ENCODE measurements at regions not wholly inside any gene's neighbourhood (a gene's known extent, or its start where the extent isn't known, plus 50 kb on each side); places are given as distances from the start of the nearest gene placed in this dataset.
A peak's percentile ranks its signal among the peaks of the same experiment; 100 is the strongest.

- no peaks in the 10 kb centered on the region for H3K9me3 ChIP-seq
- no peak overlapping the region for H3K27ac ChIP-seq (replicated peaks in 1 of 4)
- no peak for DNase-seq (ENCODE audit: extremely low spot score)
- intact Hi-C loops (cut with DNase I), result no loop called here
- TF ChIP-seq POLR2AphosphoS5 (IDR thresholded peaks at IDR 0.05), result no peak
- TF ChIP-seq EP300 (IDR thresholded peaks at IDR 0.05), result no peak
- TF ChIP-seq, protein P1, sequence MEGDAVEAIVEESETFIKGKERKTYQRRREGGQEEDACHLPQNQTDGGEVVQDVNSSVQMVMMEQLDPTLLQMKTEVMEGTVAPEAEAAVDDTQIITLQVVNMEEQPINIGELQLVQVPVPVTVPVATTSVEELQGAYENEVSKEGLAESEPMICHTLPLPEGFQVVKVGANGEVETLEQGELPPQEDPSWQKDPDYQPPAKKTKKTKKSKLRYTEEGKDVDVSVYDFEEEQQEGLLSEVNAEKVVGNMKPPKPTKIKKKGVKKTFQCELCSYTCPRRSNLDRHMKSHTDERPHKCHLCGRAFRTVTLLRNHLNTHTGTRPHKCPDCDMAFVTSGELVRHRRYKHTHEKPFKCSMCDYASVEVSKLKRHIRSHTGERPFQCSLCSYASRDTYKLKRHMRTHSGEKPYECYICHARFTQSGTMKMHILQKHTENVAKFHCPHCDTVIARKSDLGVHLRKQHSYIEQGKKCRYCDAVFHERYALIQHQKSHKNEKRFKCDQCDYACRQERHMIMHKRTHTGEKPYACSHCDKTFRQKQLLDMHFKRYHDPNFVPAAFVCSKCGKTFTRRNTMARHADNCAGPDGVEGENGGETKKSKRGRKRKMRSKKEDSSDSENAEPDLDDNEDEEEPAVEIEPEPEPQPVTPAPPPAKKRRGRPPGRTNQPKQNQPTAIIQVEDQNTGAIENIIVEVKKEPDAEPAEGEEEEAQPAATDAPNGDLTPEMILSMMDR (IDR thresholded peaks at IDR 0.05), result no peak
- TF ChIP-seq POLR2A (IDR thresholded peaks at IDR 0.05; ENCODE audit: low read depth), result no peak
- H3K4me1 ChIP-seq, result no peaks in the 10 kb centered on the region
- no peaks in the 10 kb centered on the region for H3K36me3 ChIP-seq
- no peak overlapping the region for H3K4me3 ChIP-seq
- H3K27me3 ChIP-seq, result no peaks in the 10 kb centered on the region
Observed at GRCh38 chr13:65990684-65991083, 1239.5 kb downstream of the PCDH9 start.

DNA sequence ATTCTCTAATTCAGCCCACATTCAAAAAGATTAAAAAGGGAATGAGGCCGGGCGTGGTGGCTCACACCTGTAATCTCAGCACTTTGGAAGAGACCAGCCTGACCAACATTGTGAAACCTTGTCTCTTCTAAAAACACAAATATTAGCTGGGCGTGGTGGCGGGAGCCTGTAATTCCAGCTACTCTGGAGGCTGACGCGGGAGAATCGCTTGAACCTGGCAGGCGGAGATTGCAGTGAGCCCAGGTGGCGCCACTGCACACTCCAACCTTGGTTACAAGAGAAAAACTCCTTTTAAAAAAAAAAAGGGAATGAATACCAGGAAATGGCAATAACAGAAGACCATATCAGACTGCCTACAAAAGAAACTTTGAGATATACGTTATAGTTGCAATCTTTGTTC, 1244.5 kb downstream of the PCDH9 start:
- no peak for DNase-seq (ENCODE audit: extremely low spot score)

GRCh38 chr13:65977525-65977924, 1252.6 kb downstream of the PCDH9 start:
- DNase-seq (ENCODE audit: extremely low spot score), result no peak
- intact Hi-C loops (cut with DNase I), result no loop called here
- Histone ChIP-seq H3K27ac (replicated peaks in 1 of 4) (no peak overlapping the region), H3K4me1 (no peaks in the 10 kb centered on the region), H3K9me3 (no peaks in the 10 kb centered on the region), H3K36me3 (no peaks in the 10 kb centered on the region), H3K4me3 (no peak overlapping the region), H3K27me3 (no peaks in the 10 kb centered on the region)
- WGBS, result 36% methylated on average over 1 of the region's 1 CpG
- TF ChIP-seq, protein P1 (IDR thresholded peaks at IDR 0.05), result no peak
- TF ChIP-seq EP300 (IDR thresholded peaks at IDR 0.05) (no peak), POLR2AphosphoS5 (IDR thresholded peaks at IDR 0.05) (no peak), POLR2A (IDR thresholded peaks at IDR 0.05; ENCODE audit: low read depth) (no peak)

More for the DNA sequence above, 1244.5 kb downstream of the PCDH9 start:
- Histone ChIP-seq H3K4me1 (no peaks in the 10 kb centered on the region), H3K36me3 (no peaks in the 10 kb centered on the region), H3K9me3 (no peaks in the 10 kb centered on the region), H3K4me3 (no peak overlapping the region), H3K27me3 (no peaks in the 10 kb centered on the region), H3K27ac (replicated peaks in 1 of 4) (no peak overlapping the region)
- TF ChIP-seq POLR2AphosphoS5 (IDR thresholded peaks at IDR 0.05) (no peak), EP300 (IDR thresholded peaks at IDR 0.05) (no peak), POLR2A (IDR thresholded peaks at IDR 0.05; ENCODE audit: low read depth) (no peak)
- TF ChIP-seq, protein P1 (IDR thresholded peaks at IDR 0.05), result no peak
- 96% methylated on average over 10 of the region's 10 CpGs for WGBS
- intact Hi-C loops (cut with DNase I), result no loop called here

DNA sequence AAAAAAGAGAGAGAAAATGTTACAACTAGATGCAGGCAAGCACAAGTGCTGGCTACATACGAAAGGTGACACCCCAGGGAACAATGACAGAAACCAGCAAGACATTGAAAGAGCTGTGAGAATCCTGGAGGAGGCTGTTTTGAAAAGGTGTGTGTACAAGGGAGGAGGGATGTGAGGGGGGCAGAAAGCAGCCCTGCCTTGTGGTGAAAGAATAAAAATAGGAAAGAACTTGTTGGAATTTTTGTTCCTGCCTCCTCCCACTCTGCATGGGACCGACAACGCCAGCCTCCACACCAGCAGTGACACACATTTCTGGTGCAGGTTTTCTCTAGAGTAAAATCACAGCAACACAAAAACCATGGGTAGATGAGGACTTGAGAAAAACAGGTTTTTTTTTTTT, 1258.6 kb downstream of the PCDH9 start:
- H3K27me3 ChIP-seq, result no peaks in the 10 kb centered on the region
- no peaks in the 10 kb centered on the region for H3K36me3 ChIP-seq
- 79% methylated on average over 3 of the region's 3 CpGs for WGBS
- H3K4me3 ChIP-seq, result no peak overlapping the region
- intact Hi-C loops (cut with DNase I), result no loop called here
- TF ChIP-seq POLR2A (IDR thresholded peaks at IDR 0.05; ENCODE audit: low read depth), result no peak
- TF ChIP-seq, protein P1 (IDR thresholded peaks at IDR 0.05), result no peak
- no peak for TF ChIP-seq EP300 (IDR thresholded peaks at IDR 0.05)
- DNase-seq (ENCODE audit: extremely low spot score), result no peak
- H3K4me1 ChIP-seq, result no peaks in the 10 kb centered on the region
- H3K27ac ChIP-seq (replicated peaks in 1 of 4), result no peak overlapping the region
- no peaks in the 10 kb centered on the region for H3K9me3 ChIP-seq

GRCh38 chr13:65966991-65967451, 1263.1 kb downstream of the PCDH9 start:
- intact Hi-C loops (cut with DNase I), result no loop called here
- TF ChIP-seq POLR2AphosphoS5 (IDR thresholded peaks at IDR 0.05), result no peak
- TF ChIP-seq, protein P1 (IDR thresholded peaks at IDR 0.05), result peak in 1 of 3 experiments; percentile 33
- no peak overlapping the region for H3K27ac ChIP-seq (replicated peaks in 1 of 4)
- DNase-seq (ENCODE audit: extremely low spot score), result no peak
- no peaks in the 10 kb centered on the region for H3K27me3 ChIP-seq
- H3K4me1 ChIP-seq, result no peaks in the 10 kb centered on the region
- H3K4me3 ChIP-seq, result no peak overlapping the region
- H3K36me3 ChIP-seq, result no peaks in the 10 kb centered on the region
- WGBS, result 74% methylated on average over 3 of the region's 3 CpGs
- no peaks in the 10 kb centered on the region for H3K9me3 ChIP-seq

Data from esophagus muscularis mucosa (tissue), 4 donors.